ENCODE measurements at regions not wholly inside any gene's neighbourhood (a gene's known extent, or its start where the extent isn't known, plus 50 kb on each side); places are given as distances from the start of the nearest gene placed in this dataset.

DNA sequence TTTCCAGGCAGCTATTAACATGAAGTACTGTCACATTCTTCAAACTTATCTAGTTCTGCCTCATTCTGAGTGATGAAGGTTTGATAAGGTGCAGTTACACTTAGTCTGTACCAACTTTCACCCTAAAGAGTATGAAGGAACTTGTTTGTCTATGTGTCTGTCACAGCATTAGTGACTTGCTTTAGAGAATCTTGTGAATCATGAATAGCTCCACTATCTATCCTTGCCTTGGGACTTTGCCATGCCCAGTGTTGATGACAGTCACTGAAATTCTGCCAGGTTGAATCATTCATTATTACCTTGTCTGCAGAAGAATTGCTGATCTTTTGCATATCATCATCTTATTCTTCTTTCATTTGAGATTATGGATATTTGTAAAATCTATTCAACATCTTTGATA lies 50.9 kb upstream of the A1CF start:
- Histone ChIP-seq H3K36me3 (ENCODE audit: insufficient read depth) (no peaks in the 10 kb centered on the region), H3K27me3 (ENCODE audit: insufficient read depth) (no peaks in the 10 kb centered on the region), H3K4me2 (no peak overlapping the region), H3K79me2 (replicated peaks; ENCODE audit: insufficient read depth) (no peaks in the 10 kb centered on the region), H3F3A (replicated peaks; ENCODE audit: low read depth) (no peaks in the 10 kb centered on the region), H3K4me1 (ENCODE audit: insufficient read depth) (no peaks in the 10 kb centered on the region), H4K20me1 (replicated peaks; ENCODE audit: insufficient read depth) (no peaks in the 10 kb centered on the region), H2AFZ (no peak overlapping the region), H3K27ac (ENCODE audit: low read depth) (no peak overlapping the region), H3K9me2 (ENCODE audit: insufficient read depth) (no peaks in the 10 kb centered on the region), H3K4me3 (no peak overlapping the region)
- no peak overlapping the region for H3K4me3 Mint-ChIP-seq
- H3K4me1 Mint-ChIP-seq, result no peaks in the 10 kb centered on the region
- no peaks in the 10 kb centered on the region for H3K36me3 Mint-ChIP-seq (ENCODE audit: low read depth)
- no peak for DNase-seq (ENCODE audit: low spot score)
- no peak for ATAC-seq
- H3K27ac Mint-ChIP-seq, result no peak overlapping the region
- no peak for TF ChIP-seq ZNF114 (CRISPR knock-in tag; IDR thresholded peaks at IDR 0.05)
- TF ChIP-seq EZH2 (IDR thresholded peaks at IDR 0.05; ENCODE audit: low read depth, unreplicated experiment), result no peak
- peaks cover 5% of the 10 kb centered on the region for H3K27me3 Mint-ChIP-seq (ENCODE audit: insufficient read depth, low read depth, poor library complexity)
- no peaks in the 10 kb centered on the region for H3K9me3 Mint-ChIP-seq

DNA sequence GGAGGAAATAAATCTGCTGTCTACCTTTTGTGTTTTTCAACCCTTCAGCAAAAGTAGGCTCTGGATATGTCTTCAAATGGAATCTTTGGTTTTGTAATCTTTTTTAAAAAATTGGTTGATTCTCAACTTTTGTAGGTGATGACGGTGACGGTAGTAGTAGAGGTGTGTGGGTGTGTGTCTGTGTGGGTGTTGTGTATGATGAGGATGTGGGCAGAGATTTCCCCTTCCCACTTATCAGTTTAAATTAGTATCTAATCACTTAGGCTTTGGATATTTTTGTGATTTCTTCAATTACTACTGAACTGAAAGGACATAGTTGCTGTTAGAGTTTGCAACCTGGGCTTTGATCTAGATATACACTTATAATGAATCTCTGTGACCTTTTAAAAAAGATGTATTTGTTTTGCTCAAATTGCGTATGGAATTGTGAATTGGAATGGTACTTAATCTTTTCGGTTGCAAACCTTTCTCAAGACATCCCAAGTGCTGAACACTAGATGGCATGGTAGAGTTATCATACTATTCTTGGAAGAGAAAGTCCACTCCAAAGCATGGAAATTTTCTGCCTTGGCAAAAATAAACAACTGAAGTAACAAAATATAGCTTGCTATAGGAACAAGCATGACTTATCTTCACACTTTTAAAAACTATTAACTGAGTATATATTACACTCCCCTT lies 51.9 kb upstream of the A1CF start:
- Histone ChIP-seq H3K9me2 (ENCODE audit: insufficient read depth) (no peaks in the 10 kb centered on the region), H3K79me2 (replicated peaks; ENCODE audit: insufficient read depth) (no peaks in the 10 kb centered on the region), H4K20me1 (replicated peaks; ENCODE audit: insufficient read depth) (no peaks in the 10 kb centered on the region), H3K4me1 (ENCODE audit: insufficient read depth) (no peaks in the 10 kb centered on the region), H3F3A (replicated peaks; ENCODE audit: low read depth) (no peaks in the 10 kb centered on the region), H3K36me3 (ENCODE audit: insufficient read depth) (no peaks in the 10 kb centered on the region), H3K27ac (ENCODE audit: low read depth) (no peak overlapping the region), H3K4me2 (no peak overlapping the region), H2AFZ (no peak overlapping the region), H3K27me3 (ENCODE audit: insufficient read depth) (no peaks in the 10 kb centered on the region), H3K4me3 (no peak overlapping the region)
- Mint-ChIP-seq H3K4me3 (no peak overlapping the region), H3K4me1 (no peaks in the 10 kb centered on the region), H3K27ac (no peak overlapping the region), H3K9me3 (no peaks in the 10 kb centered on the region), H3K27me3 (ENCODE audit: insufficient read depth, low read depth, poor library complexity) (peaks cover 5% of the 10 kb centered on the region), H3K36me3 (ENCODE audit: low read depth) (no peaks in the 10 kb centered on the region)
- ATAC-seq, result no peak
- TF ChIP-seq, protein P1, sequence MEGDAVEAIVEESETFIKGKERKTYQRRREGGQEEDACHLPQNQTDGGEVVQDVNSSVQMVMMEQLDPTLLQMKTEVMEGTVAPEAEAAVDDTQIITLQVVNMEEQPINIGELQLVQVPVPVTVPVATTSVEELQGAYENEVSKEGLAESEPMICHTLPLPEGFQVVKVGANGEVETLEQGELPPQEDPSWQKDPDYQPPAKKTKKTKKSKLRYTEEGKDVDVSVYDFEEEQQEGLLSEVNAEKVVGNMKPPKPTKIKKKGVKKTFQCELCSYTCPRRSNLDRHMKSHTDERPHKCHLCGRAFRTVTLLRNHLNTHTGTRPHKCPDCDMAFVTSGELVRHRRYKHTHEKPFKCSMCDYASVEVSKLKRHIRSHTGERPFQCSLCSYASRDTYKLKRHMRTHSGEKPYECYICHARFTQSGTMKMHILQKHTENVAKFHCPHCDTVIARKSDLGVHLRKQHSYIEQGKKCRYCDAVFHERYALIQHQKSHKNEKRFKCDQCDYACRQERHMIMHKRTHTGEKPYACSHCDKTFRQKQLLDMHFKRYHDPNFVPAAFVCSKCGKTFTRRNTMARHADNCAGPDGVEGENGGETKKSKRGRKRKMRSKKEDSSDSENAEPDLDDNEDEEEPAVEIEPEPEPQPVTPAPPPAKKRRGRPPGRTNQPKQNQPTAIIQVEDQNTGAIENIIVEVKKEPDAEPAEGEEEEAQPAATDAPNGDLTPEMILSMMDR (conservative IDR thresholded peaks at IDR 0.05; ENCODE audit: low read depth in 2 of 2), result peak; percentile 63 to 77
- TF ChIP-seq, protein P2, sequence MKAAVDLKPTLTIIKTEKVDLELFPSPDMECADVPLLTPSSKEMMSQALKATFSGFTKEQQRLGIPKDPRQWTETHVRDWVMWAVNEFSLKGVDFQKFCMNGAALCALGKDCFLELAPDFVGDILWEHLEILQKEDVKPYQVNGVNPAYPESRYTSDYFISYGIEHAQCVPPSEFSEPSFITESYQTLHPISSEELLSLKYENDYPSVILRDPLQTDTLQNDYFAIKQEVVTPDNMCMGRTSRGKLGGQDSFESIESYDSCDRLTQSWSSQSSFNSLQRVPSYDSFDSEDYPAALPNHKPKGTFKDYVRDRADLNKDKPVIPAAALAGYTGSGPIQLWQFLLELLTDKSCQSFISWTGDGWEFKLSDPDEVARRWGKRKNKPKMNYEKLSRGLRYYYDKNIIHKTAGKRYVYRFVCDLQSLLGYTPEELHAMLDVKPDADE (IDR thresholded peaks at IDR 0.05), result no peak
- DNase-seq (ENCODE audit: low spot score), result peak; percentile 71

DNA sequence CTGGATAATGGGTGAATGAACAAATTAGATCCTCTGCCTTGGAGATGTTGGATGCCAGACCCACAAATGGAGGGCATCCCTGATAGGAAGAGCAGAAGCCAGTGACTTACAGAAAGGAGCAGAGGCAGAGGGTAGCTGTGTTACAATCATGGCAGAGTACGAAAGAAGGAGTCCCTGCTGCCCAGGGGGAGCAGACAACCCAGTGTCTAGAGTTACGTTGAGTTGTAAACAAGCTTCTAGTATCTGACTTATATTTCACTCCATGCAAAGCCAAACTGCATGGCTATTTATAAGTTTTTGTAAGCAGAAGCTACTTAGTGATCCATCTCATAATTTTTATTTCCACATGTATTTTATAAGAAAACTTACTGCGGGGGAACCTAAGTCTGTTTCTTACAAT lies 56.2 kb upstream of the A1CF start:
- no peak for ATAC-seq

More for the DNA sequence above, 56.2 kb upstream of the A1CF start:
- Mint-ChIP-seq H3K9me3 (no peaks in the 10 kb centered on the region), H3K27me3 (ENCODE audit: insufficient read depth, low read depth, poor library complexity) (no peaks in the 10 kb centered on the region), H3K4me1 (no peaks in the 10 kb centered on the region), H3K4me3 (no peak overlapping the region), H3K36me3 (ENCODE audit: low read depth) (no peaks in the 10 kb centered on the region), H3K27ac (no peak overlapping the region)
- TF ChIP-seq, protein P2 (IDR thresholded peaks at IDR 0.05), result no peak
- TF ChIP-seq ZNF114 (CRISPR knock-in tag; IDR thresholded peaks at IDR 0.05), result no peak
- TF ChIP-seq POLR2AphosphoS5 (IDR thresholded peaks at IDR 0.05; ENCODE audit: low read depth), result no peak
- no peak for TF ChIP-seq CREB1 (CRISPR knock-in tag; IDR thresholded peaks at IDR 0.05; ENCODE audit: low read depth)
- TF ChIP-seq JUNB (IDR thresholded peaks at IDR 0.05; ENCODE audit: unreplicated experiment), result no peak
- TF ChIP-seq EZH2phosphoT487 (IDR thresholded peaks at IDR 0.05; ENCODE audit: unreplicated experiment), result no peak
- H3K79me2 ChIP-seq (replicated peaks; ENCODE audit: insufficient read depth), result no peaks in the 10 kb centered on the region
- no peaks in the 10 kb centered on the region for H3K27me3 ChIP-seq (ENCODE audit: insufficient read depth)
- no peak overlapping the region for H3K4me2 ChIP-seq
- no peak for DNase-seq (ENCODE audit: low spot score)
- H4K20me1 ChIP-seq (replicated peaks; ENCODE audit: insufficient read depth), result no peaks in the 10 kb centered on the region
- no peaks in the 10 kb centered on the region for H3K36me3 ChIP-seq (ENCODE audit: insufficient read depth)
- H3K9me2 ChIP-seq (ENCODE audit: insufficient read depth), result no peaks in the 10 kb centered on the region
- no peak overlapping the region for H2AFZ ChIP-seq
- H3K4me1 ChIP-seq (ENCODE audit: insufficient read depth), result no peaks in the 10 kb centered on the region
- no peak overlapping the region for H3K27ac ChIP-seq (ENCODE audit: low read depth)
- H3F3A ChIP-seq (replicated peaks; ENCODE audit: low read depth), result no peaks in the 10 kb centered on the region
- no peak overlapping the region for H3K4me3 ChIP-seq

Data from GM23338 (cell line).